Erythroblast (primary cell): ENCODE measurements at regions not wholly inside any gene's neighbourhood (a gene's known extent, or its start where the extent isn't known, plus 50 kb on each side); places are given as distances from the start of the nearest gene placed in this dataset.

Experiments used
- DNase-seq, 2 experiments: peaks; one replicate each; lab custom pipeline; 2025; lab: John Stamatoyannopoulos, UW
- GATA1 ChIP-seq: IDR thresholded peaks from 2 replicates; pipeline ENCODE4 v1.6.1; 2011; ENCODE audit warnings: low read depth, mild to moderate bottlenecking, control low read depth, low read length, moderate library complexity
- POLR2A ChIP-seq: IDR thresholded peaks from 2 replicates; pipeline ENCODE4 v1.6.1; 2011; ENCODE audit warnings: mild to moderate bottlenecking, low read length

- no peak for DNase-seq
- TF ChIP-seq GATA1 (no peak), POLR2A (no peak)
Measured at GRCh38 chr4:22003878-22004277, 55.3 kb upstream of the KCNIP4 start.
